MM.1S (cell line): ENCODE measurements at regions not wholly inside any gene's neighbourhood (a gene's known extent, or its start where the extent isn't known, plus 50 kb on each side); places are given as distances from the start of the nearest gene placed in this dataset.

Experiments
- EZH2 ChIP-seq: fragments of 300-600 bp; sonication (generic); optimal IDR thresholded peaks from 2 replicates; pipeline ENCODE3; 2017; ENCODE audit warnings: low read depth, mild to moderate bottlenecking, antibody characterized with exemption, low read length, mixed read lengths
- EZH2phosphoT487 ChIP-seq: fragments of 300-600 bp; sonication (generic); IDR thresholded peaks from 2 replicates; pipeline ENCODE4 v1.6.1; 2018; ENCODE audit warnings: antibody characterized with exemption, low read length
- TF ChIP-seq, protein P1 (sequence below): fragments of 300-600 bp; sonication (generic); IDR thresholded peaks from 2 replicates; pipeline ENCODE4 v1.5.1; 2016; ENCODE audit warnings: antibody characterized with exemption, low read length, mixed read lengths

- TF ChIP-seq, protein P1, sequence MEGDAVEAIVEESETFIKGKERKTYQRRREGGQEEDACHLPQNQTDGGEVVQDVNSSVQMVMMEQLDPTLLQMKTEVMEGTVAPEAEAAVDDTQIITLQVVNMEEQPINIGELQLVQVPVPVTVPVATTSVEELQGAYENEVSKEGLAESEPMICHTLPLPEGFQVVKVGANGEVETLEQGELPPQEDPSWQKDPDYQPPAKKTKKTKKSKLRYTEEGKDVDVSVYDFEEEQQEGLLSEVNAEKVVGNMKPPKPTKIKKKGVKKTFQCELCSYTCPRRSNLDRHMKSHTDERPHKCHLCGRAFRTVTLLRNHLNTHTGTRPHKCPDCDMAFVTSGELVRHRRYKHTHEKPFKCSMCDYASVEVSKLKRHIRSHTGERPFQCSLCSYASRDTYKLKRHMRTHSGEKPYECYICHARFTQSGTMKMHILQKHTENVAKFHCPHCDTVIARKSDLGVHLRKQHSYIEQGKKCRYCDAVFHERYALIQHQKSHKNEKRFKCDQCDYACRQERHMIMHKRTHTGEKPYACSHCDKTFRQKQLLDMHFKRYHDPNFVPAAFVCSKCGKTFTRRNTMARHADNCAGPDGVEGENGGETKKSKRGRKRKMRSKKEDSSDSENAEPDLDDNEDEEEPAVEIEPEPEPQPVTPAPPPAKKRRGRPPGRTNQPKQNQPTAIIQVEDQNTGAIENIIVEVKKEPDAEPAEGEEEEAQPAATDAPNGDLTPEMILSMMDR: no peak
- TF ChIP-seq EZH2phosphoT487 (no peak), EZH2 (no peak)
These were observed 71.2 kb upstream of the LIPC start for GRCh38 chr15:58360421-58361090.
